Endodermal cell (in vitro differentiated cells): ENCODE measurements at regions not wholly inside any gene's neighbourhood (a gene's known extent, or its start where the extent isn't known, plus 50 kb on each side); places are given as distances from the start of the nearest gene placed in this dataset.

Source experiments
- DNase-seq: peaks from one replicate; pipeline ENCODE4 v3.0.0-alpha.2; 2017
- H3K27ac ChIP-seq: 2 replicates; pipeline ENCODE4 v1.5.1; 2013; ENCODE audit warnings: mild to moderate bottlenecking, low read depth, low read length, moderate library complexity
- H3K27me3 ChIP-seq: 2 replicates; pipeline ENCODE4 v1.6.1; 2013; ENCODE audit warnings: mild to moderate bottlenecking, low read length, moderate library complexity; ENCODE audit not compliant: insufficient read depth, control insufficient read depth, poor library complexity, severe bottlenecking
- H3K36me3 ChIP-seq: 2 replicates; pipeline ENCODE4 v1.7.0; 2013; ENCODE audit warnings: mild to moderate bottlenecking, low read length, moderate library complexity; ENCODE audit not compliant: control insufficient read depth, insufficient read depth
- H3K4me1 ChIP-seq: one replicate; pipeline ENCODE4 v1.7.0; 2013; ENCODE audit warnings: low read length; ENCODE audit not compliant: control insufficient read depth, insufficient read depth
- H3K4me3 ChIP-seq: 2 replicates; pipeline ENCODE4 v1.5.1; 2013; ENCODE audit warnings: mild to moderate bottlenecking, low read length, moderate library complexity
- H3K9ac ChIP-seq: 2 replicates; pipeline ENCODE4 v1.6.1; 2013; ENCODE audit warnings: mild to moderate bottlenecking, low read length, moderate library complexity; ENCODE audit not compliant: poor library complexity, severe bottlenecking; ENCODE audit errors: extremely low read depth
- H3K9me3 ChIP-seq: 2 replicates; pipeline ENCODE4 v1.6.1; 2013; ENCODE audit warnings: mild to moderate bottlenecking, low read length, moderate library complexity; ENCODE audit not compliant: control insufficient read depth
- H3K27ac Mint-ChIP-seq: 2 replicates; pipeline ENCODE4 v1.8.0; 2020; ENCODE audit warnings: mixed read lengths
- H3K27me3 Mint-ChIP-seq: 2 replicates; pipeline ENCODE4 v1.8.0; 2021; ENCODE audit warnings: mild to moderate bottlenecking, mixed read lengths; ENCODE audit not compliant: insufficient read depth
- H3K36me3 Mint-ChIP-seq: 2 replicates; pipeline ENCODE4 v1.8.0; 2020; ENCODE audit warnings: low read depth, mixed read lengths
- H3K4me1 Mint-ChIP-seq: 2 replicates; pipeline ENCODE4 v1.8.0; 2020; ENCODE audit warnings: mixed read lengths
- H3K4me3 Mint-ChIP-seq: 2 replicates; pipeline ENCODE4 v1.8.0; 2020; ENCODE audit warnings: mild to moderate bottlenecking, moderate library complexity, mixed read lengths
- H3K9me3 Mint-ChIP-seq: 2 replicates; pipeline ENCODE4 v1.8.0; 2020; ENCODE audit warnings: mild to moderate bottlenecking, mixed read lengths
- CTCF ChIP-seq: fragments of 200-600 bp; sonication (generic); conservative IDR thresholded peaks from 2 replicates; pipeline ENCODE4 v1.5.0; 2021; ENCODE audit warnings: antibody characterized with exemption, mild to moderate bottlenecking
- WGBS, 2 experiments: methylation state at CpG; one replicate each; pipeline versions ENCODE4 v1.1.5 to v1.1.7; 2013; ENCODE audit warnings: missing lambda C conversion rate in 2 of 2, mixed read lengths in 1 of 2; ENCODE audit not compliant: insufficient coverage in 1 of 2, insufficient read length in 1 of 2; 5-methylcytosine and 5-hydroxymethylcytosine counted together

GRCh38 chr2:209305026-209305425, 118.8 kb upstream of the MAP2 start:
- H3K27ac Mint-ChIP-seq: no peak overlapping the region
- H3K27me3 Mint-ChIP-seq: no peaks in the 10 kb centered on the region
- no peaks in the 10 kb centered on the region for H3K9me3 ChIP-seq
- DNase-seq: no peak
- no peak for TF ChIP-seq CTCF
- no peaks in the 10 kb centered on the region for H3K36me3 ChIP-seq
- H3K9ac ChIP-seq: no peak overlapping the region
- H3K4me1 ChIP-seq: no peaks in the 10 kb centered on the region
- H3K27ac ChIP-seq: no peak overlapping the region
- no peak overlapping the region for H3K4me3 ChIP-seq
- H3K9me3 Mint-ChIP-seq: peaks cover 7% of the 10 kb centered on the region
- H3K4me1 Mint-ChIP-seq: peaks cover 17% of the 10 kb centered on the region
- no peaks in the 10 kb centered on the region for H3K27me3 ChIP-seq
- 74 to 100% methylated on average over 1 to 2 of the region's 2 CpGs for WGBS, 2 experiments
- H3K36me3 Mint-ChIP-seq: peaks cover 3% of the 10 kb centered on the region
- no peak overlapping the region for H3K4me3 Mint-ChIP-seq

- 94 to 97% methylated on average over 4 to 7 of the region's 7 CpGs for WGBS, 2 experiments
- H3K9ac ChIP-seq: no peak overlapping the region
- TF ChIP-seq CTCF: no peak
- H3K27me3 ChIP-seq: no peaks in the 10 kb centered on the region
- no peaks in the 10 kb centered on the region for H3K36me3 ChIP-seq
- peak overlapping the region; percentile 87 for H3K27ac Mint-ChIP-seq
- no peaks in the 10 kb centered on the region for H3K4me1 ChIP-seq
- peaks cover 1% of the 10 kb centered on the region for H3K9me3 Mint-ChIP-seq
- DNase-seq: no peak
- H3K4me3 ChIP-seq: no peak overlapping the region
- peaks cover 3% of the 10 kb centered on the region for H3K36me3 Mint-ChIP-seq
- H3K27me3 Mint-ChIP-seq: no peaks in the 10 kb centered on the region
- no peak overlapping the region for H3K27ac ChIP-seq
- no peaks in the 10 kb centered on the region for H3K9me3 ChIP-seq
- peaks cover 17% of the 10 kb centered on the region for H3K4me1 Mint-ChIP-seq
- no peak overlapping the region for H3K4me3 Mint-ChIP-seq
Observed at GRCh38 chr2:209305746-209306196, 118.1 kb upstream of the MAP2 start.

GRCh38 chr2:209307161-209308001, 116.5 kb upstream of the MAP2 start:
- no peaks in the 10 kb centered on the region for H3K36me3 ChIP-seq
- no peaks in the 10 kb centered on the region for H3K9me3 ChIP-seq
- Mint-ChIP-seq H3K4me1 (peaks cover 16% of the 10 kb centered on the region), H3K9me3 (no peaks in the 10 kb centered on the region), H3K4me3 (no peak overlapping the region), H3K27me3 (no peaks in the 10 kb centered on the region), H3K27ac (no peak overlapping the region), H3K36me3 (no peaks in the 10 kb centered on the region)
- H3K9ac ChIP-seq: no peak overlapping the region
- no peak overlapping the region for H3K27ac ChIP-seq
- no peak overlapping the region for H3K4me3 ChIP-seq
- 86 to 92% methylated on average over 2 to 10 of the region's 10 CpGs for WGBS, 2 experiments
- H3K4me1 ChIP-seq: no peaks in the 10 kb centered on the region
- TF ChIP-seq CTCF: no peak
- no peaks in the 10 kb centered on the region for H3K27me3 ChIP-seq
- DNase-seq: no peak
